ENCODE measurements at regions not wholly inside any gene's neighbourhood (a gene's known extent, or its start where the extent isn't known, plus 50 kb on each side); places are given as distances from the start of the nearest gene placed in this dataset.

DNA sequence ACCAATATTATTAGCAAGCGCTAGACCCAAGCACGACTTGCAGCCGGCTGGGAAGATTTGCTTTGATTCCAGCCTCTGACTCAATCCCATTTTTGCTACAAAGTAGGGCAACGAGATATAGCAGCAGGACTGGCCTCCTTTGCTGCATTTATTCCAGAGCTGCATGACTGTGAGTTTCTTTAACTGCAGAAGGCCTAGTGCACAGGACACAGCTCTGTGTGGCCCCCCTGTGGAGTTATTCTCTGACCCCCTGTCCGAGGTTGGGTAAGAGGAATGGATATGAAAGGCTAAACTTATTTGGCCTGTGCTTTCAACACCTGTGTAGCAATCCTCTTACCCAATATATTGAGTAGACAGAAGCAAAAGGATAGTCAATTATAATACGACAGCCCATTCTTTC, 133.3 kb upstream of the SPTLC3 start:
- no peak for TF ChIP-seq POLR2A (IDR thresholded peaks at IDR 0.05)
- TF ChIP-seq, protein P1, sequence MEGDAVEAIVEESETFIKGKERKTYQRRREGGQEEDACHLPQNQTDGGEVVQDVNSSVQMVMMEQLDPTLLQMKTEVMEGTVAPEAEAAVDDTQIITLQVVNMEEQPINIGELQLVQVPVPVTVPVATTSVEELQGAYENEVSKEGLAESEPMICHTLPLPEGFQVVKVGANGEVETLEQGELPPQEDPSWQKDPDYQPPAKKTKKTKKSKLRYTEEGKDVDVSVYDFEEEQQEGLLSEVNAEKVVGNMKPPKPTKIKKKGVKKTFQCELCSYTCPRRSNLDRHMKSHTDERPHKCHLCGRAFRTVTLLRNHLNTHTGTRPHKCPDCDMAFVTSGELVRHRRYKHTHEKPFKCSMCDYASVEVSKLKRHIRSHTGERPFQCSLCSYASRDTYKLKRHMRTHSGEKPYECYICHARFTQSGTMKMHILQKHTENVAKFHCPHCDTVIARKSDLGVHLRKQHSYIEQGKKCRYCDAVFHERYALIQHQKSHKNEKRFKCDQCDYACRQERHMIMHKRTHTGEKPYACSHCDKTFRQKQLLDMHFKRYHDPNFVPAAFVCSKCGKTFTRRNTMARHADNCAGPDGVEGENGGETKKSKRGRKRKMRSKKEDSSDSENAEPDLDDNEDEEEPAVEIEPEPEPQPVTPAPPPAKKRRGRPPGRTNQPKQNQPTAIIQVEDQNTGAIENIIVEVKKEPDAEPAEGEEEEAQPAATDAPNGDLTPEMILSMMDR (IDR thresholded peaks at IDR 0.05), result no peak
